Breast epithelium (tissue), 4 donors: ENCODE measurements at regions not wholly inside any gene's neighbourhood (a gene's known extent, or its start where the extent isn't known, plus 50 kb on each side); places are given as distances from the start of the nearest gene placed in this dataset.

Experiments
- DNase-seq, 2 donors: peaks; one replicate each; pipeline ENCODE4 v3.0.0-alpha.2; 2019; ENCODE audit warnings: low spot score in 2 of 2
- H3K27ac ChIP-seq, 2 donors: fragments of 200-600 bp; sonication (generic) in 1 of 2; one replicate each; pipeline ENCODE4 v1.5.1; 2016 to 2019; ENCODE audit warnings: mild to moderate bottlenecking in 1 of 2
- H3K27me3 ChIP-seq, 2 donors: fragments of 200-600 bp; sonication (generic) in 1 of 2; one replicate each; pipeline versions ENCODE4 v1.5.1 to v1.6.0; 2017 to 2019; ENCODE audit warnings: control low read depth in 1 of 2, mild to moderate bottlenecking in 1 of 2
- H3K36me3 ChIP-seq: fragments of 200-600 bp; one replicate; pipeline ENCODE4 v1.5.1; 2019
- H3K4me1 ChIP-seq, 2 donors: fragments of 200-600 bp; sonication (generic); one replicate each; pipeline ENCODE4 v1.5.1; 2016 to 2019; ENCODE audit warnings: control low read depth in 1 of 2
- H3K4me3 ChIP-seq, 3 donors: fragments of 200-600 bp; sonication (generic); 1 replicate in 2 of 3; 2 replicates in 1 of 3; pipeline ENCODE4 v1.5.1; 2016 to 2019; ENCODE audit warnings: mild to moderate bottlenecking in 3 of 3, moderate library complexity in 2 of 3
- H3K9me3 ChIP-seq, 2 donors: fragments of 200-600 bp; sonication (generic) in 1 of 2; one replicate each; pipeline ENCODE4 v1.5.1; 2016 to 2019; ENCODE audit warnings: control low read depth in 1 of 2
- CTCF ChIP-seq, 3 donors: fragments of 450-650 bp; IDR thresholded peaks; one replicate each; pipeline ENCODE4 v1.5.1; 2016 to 2017; ENCODE audit warnings: antibody characterized with exemption in 3 of 3, mild to moderate bottlenecking in 3 of 3, moderate library complexity in 3 of 3
- POLR2A ChIP-seq: fragments of 450-650 bp; IDR thresholded peaks from one replicate; pipeline ENCODE4 v1.6.1; 2016; ENCODE audit warnings: antibody characterized with exemption, mild to moderate bottlenecking, moderate library complexity
- POLR2AphosphoS5 ChIP-seq, 3 donors: sonication (generic); formaldehyde crosslinking; IDR thresholded peaks; one replicate each; pipeline ENCODE4 v1.6.1; 2017; ENCODE audit warnings: antibody characterized with exemption in 3 of 3
- intact Hi-C: fragments of 100-400 bp; cut with DNase I; formaldehyde crosslinking; loops from one replicate; pipeline ENCODE4 v1.15.1; 2023; ENCODE audit warnings: low total_unique reads

- no peaks in the 10 kb centered on the region for H3K9me3 ChIP-seq
- H3K36me3 ChIP-seq: no peaks in the 10 kb centered on the region
- no peak overlapping the region for H3K27ac ChIP-seq
- intact Hi-C loops: loop anchor here (5.0 to 10.0 kb wide), 2 partner anchors 1296 to 1417 kb away; partner anchors contain the start of gene SLC12A6
- TF ChIP-seq POLR2AphosphoS5 (IDR thresholded peaks at IDR 0.05) (no peak), POLR2A (no peak), CTCF (IDR thresholded peaks at IDR 0.05) (peak; percentile 60 to 73 (median 62))
- no peaks in the 10 kb centered on the region for H3K27me3 ChIP-seq
- H3K4me3 ChIP-seq: peak overlapping the region in 1 of 3 donors; percentile 15
- H3K4me1 ChIP-seq: no peaks in the 10 kb centered on the region
- peak; percentile 36 to 57 for DNase-seq
Observed at GRCh38 chr15:35751413-35752133, 205.6 kb upstream of the DPH6 start.

- TF ChIP-seq POLR2A: no peak
- TF ChIP-seq POLR2AphosphoS5 (IDR thresholded peaks at IDR 0.05): no peak
- no peak for TF ChIP-seq CTCF (IDR thresholded peaks at IDR 0.05)
- Histone ChIP-seq H3K4me3 (no peak overlapping the region), H3K4me1 (no peaks in the 10 kb centered on the region), H3K36me3 (no peaks in the 10 kb centered on the region), H3K9me3 (no peaks in the 10 kb centered on the region), H3K27me3 (no peaks in the 10 kb centered on the region), H3K27ac (no peak overlapping the region)
- intact Hi-C loops: loop anchor here (5.0 to 10.0 kb wide), 2 partner anchors 1295 to 1417 kb away; partner anchors contain the start of gene SLC12A6
- DNase-seq: no peak
Observed at GRCh38 chr15:35752134-35752466, 206.1 kb upstream of the DPH6 start.

GRCh38 chr15:35753486-35753885, 207.5 kb upstream of the DPH6 start:
- H3K9me3 ChIP-seq: no peaks in the 10 kb centered on the region
- no peak overlapping the region for H3K27ac ChIP-seq
- H3K4me1 ChIP-seq: no peaks in the 10 kb centered on the region
- DNase-seq: no peak
- intact Hi-C loops: loop anchor here (5.0 to 10.0 kb wide), 2 partner anchors 1294 to 1419 kb away; partner anchors contain the start of gene SLC12A6
- TF ChIP-seq POLR2A (no peak), POLR2AphosphoS5 (IDR thresholded peaks at IDR 0.05) (peak in 1 of 3 donors; percentile 10)
- H3K27me3 ChIP-seq: no peaks in the 10 kb centered on the region
- H3K36me3 ChIP-seq: no peaks in the 10 kb centered on the region
- no peak overlapping the region for H3K4me3 ChIP-seq

- no peak overlapping the region for H3K4me3 ChIP-seq
- H3K36me3 ChIP-seq: no peaks in the 10 kb centered on the region
- no peak overlapping the region for H3K27ac ChIP-seq
- H3K9me3 ChIP-seq: no peaks in the 10 kb centered on the region
- no peak for DNase-seq
- intact Hi-C loops: loop anchor here (10.0 kb wide), 1 partner anchor 1421 kb away; the partner anchor contains the start of gene SLC12A6
- H3K27me3 ChIP-seq: no peaks in the 10 kb centered on the region
- no peaks in the 10 kb centered on the region for H3K4me1 ChIP-seq
- TF ChIP-seq CTCF (IDR thresholded peaks at IDR 0.05): no peak
- TF ChIP-seq POLR2A: no peak
- no peak for TF ChIP-seq POLR2AphosphoS5 (IDR thresholded peaks at IDR 0.05)
Observed at GRCh38 chr15:35755237-35755802, 209.4 kb upstream of the DPH6 start.

GRCh38 chr15:35756623-35757022, 210.7 kb upstream of the DPH6 start:
- no peak for TF ChIP-seq POLR2AphosphoS5 (IDR thresholded peaks at IDR 0.05)
- TF ChIP-seq CTCF (IDR thresholded peaks at IDR 0.05): no peak
- no peak for TF ChIP-seq POLR2A
- Histone ChIP-seq H3K36me3 (no peaks in the 10 kb centered on the region), H3K4me1 (no peaks in the 10 kb centered on the region), H3K9me3 (no peaks in the 10 kb centered on the region), H3K4me3 (no peak overlapping the region), H3K27me3 (no peaks in the 10 kb centered on the region), H3K27ac (no peak overlapping the region)
- no peak for DNase-seq
- intact Hi-C loops: loop anchor here (10.0 kb wide), 1 partner anchor 1422 kb away; the partner anchor contains the start of gene SLC12A6
